ENCODE measurements at regions not wholly inside any gene's neighbourhood (a gene's known extent, or its start where the extent isn't known, plus 50 kb on each side); places are given as distances from the start of the nearest gene placed in this dataset.

DNA sequence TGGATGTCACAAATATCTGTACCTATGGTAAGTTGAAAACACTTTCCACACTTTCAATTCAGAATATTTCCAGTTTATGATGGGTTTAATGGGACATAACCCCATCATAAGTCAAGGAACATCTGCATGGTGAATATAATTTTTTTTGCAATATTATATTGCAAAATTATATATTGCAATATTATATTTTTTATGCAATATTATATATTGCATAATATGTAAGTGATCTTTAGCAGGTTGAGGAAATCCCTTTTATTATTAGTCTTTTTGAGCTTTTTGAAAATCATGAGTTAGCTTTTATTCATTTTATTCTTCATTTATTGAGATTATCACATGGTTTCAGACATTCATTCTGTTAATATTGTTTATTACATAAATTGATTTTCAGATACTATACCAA lies 342.2 kb upstream of the GALNT5 start:
- Histone ChIP-seq H3K4me1 (no peaks in the 10 kb centered on the region), H3K36me3 (no peaks in the 10 kb centered on the region), H3K4me3 (no peak overlapping the region), H3K9me3 (no peaks in the 10 kb centered on the region), H3K27ac (no peak overlapping the region), H3K27me3 (no peaks in the 10 kb centered on the region)
- no peak for TF ChIP-seq POLR2A (IDR thresholded peaks at IDR 0.05)
- TF ChIP-seq, protein P1, sequence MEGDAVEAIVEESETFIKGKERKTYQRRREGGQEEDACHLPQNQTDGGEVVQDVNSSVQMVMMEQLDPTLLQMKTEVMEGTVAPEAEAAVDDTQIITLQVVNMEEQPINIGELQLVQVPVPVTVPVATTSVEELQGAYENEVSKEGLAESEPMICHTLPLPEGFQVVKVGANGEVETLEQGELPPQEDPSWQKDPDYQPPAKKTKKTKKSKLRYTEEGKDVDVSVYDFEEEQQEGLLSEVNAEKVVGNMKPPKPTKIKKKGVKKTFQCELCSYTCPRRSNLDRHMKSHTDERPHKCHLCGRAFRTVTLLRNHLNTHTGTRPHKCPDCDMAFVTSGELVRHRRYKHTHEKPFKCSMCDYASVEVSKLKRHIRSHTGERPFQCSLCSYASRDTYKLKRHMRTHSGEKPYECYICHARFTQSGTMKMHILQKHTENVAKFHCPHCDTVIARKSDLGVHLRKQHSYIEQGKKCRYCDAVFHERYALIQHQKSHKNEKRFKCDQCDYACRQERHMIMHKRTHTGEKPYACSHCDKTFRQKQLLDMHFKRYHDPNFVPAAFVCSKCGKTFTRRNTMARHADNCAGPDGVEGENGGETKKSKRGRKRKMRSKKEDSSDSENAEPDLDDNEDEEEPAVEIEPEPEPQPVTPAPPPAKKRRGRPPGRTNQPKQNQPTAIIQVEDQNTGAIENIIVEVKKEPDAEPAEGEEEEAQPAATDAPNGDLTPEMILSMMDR (IDR thresholded peaks at IDR 0.05), result no peak
- DNase-seq, result no peak

DNA sequence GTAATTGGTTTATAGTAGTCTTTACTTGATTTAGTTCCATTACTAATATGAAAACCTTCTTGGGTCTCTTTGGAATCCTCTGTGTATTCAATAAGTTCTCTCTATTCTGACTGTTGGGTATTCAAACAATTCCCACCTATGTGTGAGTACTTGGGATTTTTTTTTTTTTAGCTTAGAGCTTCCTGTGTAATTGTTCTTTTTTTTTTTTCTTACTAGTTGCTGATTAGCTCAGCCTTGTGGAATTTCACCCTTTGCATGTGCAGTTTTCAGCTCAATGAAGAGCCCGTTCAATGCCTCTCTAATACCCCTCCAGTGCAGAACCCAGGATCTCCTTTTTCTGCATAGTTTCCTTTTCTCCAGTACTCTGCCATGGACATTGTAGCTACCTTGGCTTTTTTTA lies 339.1 kb upstream of the GALNT5 start:
- Histone ChIP-seq H3K27ac (no peak overlapping the region), H3K4me1 (no peaks in the 10 kb centered on the region), H3K4me3 (no peak overlapping the region), H3K9me3 (peaks cover 0 to under 1% (median 0%) of the 10 kb centered on the region in 4 donors), H3K27me3 (no peaks in the 10 kb centered on the region), H3K36me3 (no peaks in the 10 kb centered on the region)
- DNase-seq, result no peak
- TF ChIP-seq, protein P1 (IDR thresholded peaks at IDR 0.05), result no peak
- TF ChIP-seq POLR2A (IDR thresholded peaks at IDR 0.05), result no peak

DNA sequence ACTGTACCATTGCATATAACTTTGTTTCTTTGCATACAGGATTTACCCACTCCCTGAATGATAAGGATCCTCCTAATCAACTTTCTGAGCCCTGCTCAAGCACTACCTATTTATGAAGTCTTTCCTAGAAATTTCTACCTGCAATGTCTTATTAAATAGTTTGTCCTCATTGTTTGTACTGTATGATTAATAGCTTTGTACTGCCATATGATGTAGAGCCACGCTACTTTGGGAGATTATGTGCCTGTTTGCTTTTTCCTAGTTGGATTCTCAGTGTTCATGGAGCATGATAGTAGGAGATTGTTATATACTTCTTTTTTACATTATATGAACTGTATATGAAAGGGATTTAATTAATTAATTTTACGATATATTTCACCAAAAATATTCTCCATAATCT lies 327.1 kb upstream of the GALNT5 start:
- Histone ChIP-seq H3K36me3 (no peaks in the 10 kb centered on the region), H3K27me3 (no peaks in the 10 kb centered on the region), H3K27ac (no peak overlapping the region), H3K9me3 (no peaks in the 10 kb centered on the region), H3K4me1 (no peaks in the 10 kb centered on the region), H3K4me3 (no peak overlapping the region)
- DNase-seq, result no peak
- TF ChIP-seq, protein P1 (IDR thresholded peaks at IDR 0.05), result no peak
- no peak for TF ChIP-seq POLR2A (IDR thresholded peaks at IDR 0.05)

DNA sequence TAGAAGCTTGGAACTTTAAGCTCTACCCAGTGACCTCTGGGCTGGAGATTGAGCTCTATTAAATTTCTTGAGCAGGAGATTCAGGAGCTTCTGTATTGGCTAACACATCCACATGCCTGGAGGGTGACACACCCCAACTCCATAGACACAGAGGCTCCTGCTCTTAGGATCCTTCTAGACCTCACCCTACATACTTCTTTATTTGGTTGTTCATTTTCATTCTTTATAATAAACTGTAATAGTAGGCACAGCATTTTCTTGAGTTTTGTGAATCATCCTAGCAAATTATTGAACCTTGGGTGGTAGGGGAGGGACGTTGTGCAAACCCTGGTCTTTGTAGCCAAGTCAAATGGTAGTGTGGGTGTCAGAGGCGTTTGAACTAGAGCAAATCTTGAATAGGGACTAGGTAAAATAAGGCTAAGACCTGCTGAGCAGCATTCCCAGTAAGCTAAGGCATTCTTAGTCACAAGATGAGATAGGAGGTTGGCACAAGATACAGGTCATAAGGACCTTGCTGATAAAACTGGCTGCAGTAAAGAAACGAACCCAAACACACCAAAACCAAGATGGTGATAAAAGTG lies 323.8 kb upstream of the GALNT5 start:
- Histone ChIP-seq H3K9me3 (no peaks in the 10 kb centered on the region), H3K27ac (no peak overlapping the region), H3K36me3 (no peaks in the 10 kb centered on the region), H3K4me3 (no peak overlapping the region), H3K27me3 (no peaks in the 10 kb centered on the region), H3K4me1 (no peaks in the 10 kb centered on the region)
- DNase-seq, result no peak
- TF ChIP-seq POLR2A (IDR thresholded peaks at IDR 0.05), result no peak
- TF ChIP-seq, protein P1 (IDR thresholded peaks at IDR 0.05), result no peak

DNA sequence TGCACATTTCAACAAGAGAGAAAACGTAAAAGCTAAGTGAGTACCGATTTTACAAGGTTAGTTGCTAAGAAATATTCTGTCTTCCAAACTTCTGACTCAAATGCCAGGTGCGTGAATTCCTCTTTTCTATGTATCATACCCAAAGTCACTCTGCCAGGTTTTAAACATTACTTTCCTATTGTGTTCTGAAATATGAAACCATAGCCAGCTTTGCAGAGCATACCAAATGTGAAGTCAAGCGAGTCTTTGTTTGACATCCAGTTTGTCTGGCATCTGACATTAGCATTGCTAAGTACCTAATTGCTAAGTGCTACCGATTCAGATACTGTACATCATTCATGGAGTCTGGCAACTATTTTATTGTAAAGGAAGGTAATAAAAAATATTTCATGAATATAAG lies 321.9 kb upstream of the GALNT5 start:
- DNase-seq, result no peak
- no peaks in the 10 kb centered on the region for H3K36me3 ChIP-seq
- no peak overlapping the region for H3K4me3 ChIP-seq
- TF ChIP-seq POLR2A (IDR thresholded peaks at IDR 0.05), result no peak
- TF ChIP-seq, protein P1 (IDR thresholded peaks at IDR 0.05), result no peak
- no peaks in the 10 kb centered on the region for H3K4me1 ChIP-seq
- H3K27ac ChIP-seq, result no peak overlapping the region
- no peaks in the 10 kb centered on the region for H3K27me3 ChIP-seq
- H3K9me3 ChIP-seq, result no peaks in the 10 kb centered on the region

DNA sequence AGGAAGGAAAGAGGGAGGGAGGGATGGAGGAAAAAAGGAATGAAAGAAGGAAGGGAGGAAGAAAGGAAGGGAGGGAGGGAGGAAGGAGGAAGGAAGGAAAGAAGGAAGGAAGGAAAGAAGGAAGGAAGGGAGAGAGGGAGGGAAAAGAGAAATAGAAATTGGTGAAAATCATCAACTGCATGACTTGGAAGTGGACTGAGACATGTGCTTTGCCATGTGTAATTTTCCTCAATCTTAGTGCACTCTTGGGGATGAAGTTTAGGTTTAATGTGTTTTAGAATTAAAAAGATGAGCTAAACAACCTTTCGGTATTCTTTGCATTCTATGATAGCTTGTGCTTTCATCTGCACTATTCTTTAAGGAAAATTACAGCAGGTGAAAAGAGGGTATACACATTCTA lies 320.1 kb upstream of the GALNT5 start:
- Histone ChIP-seq H3K27me3 (no peaks in the 10 kb centered on the region), H3K9me3 (no peaks in the 10 kb centered on the region), H3K36me3 (no peaks in the 10 kb centered on the region), H3K4me3 (no peak overlapping the region), H3K27ac (no peak overlapping the region), H3K4me1 (no peaks in the 10 kb centered on the region)
- DNase-seq, result no peak
- no peak for TF ChIP-seq POLR2A (IDR thresholded peaks at IDR 0.05)
- TF ChIP-seq, protein P1 (IDR thresholded peaks at IDR 0.05), result no peak
